ENCODE measurements at regions not wholly inside any gene's neighbourhood (a gene's known extent, or its start where the extent isn't known, plus 50 kb on each side); places are given as distances from the start of the nearest gene placed in this dataset.

DNA sequence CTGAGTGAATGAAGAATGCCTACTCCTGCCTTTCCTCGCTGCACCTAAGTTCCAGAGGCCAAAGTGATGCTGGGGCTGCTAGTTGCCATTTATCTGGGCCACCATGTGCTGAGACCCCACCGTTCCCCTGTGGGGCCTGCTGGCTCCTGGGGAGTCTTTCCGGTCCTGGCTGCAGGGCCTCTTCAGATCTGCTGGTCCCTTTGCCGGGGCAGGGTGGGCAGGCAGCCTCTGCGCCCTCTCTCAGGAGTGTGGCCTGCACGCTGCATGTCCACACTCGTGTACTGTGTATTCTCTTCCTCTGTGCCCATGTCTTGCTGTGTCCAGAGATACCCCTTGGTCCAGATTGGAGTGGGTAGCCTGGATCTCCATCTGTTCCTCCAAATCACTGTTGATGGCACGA lies 151.8 kb upstream of the MED13 start:
- ATAC-seq = no peak
- DNase-seq (ENCODE audit: low spot score) = no peak
- peaks cover 7% of the 10 kb centered on the region for H3K27me3 Mint-ChIP-seq (ENCODE audit: insufficient read depth, low read depth, poor library complexity)
- H3K4me3 ChIP-seq = no peak overlapping the region
- H3K4me1 ChIP-seq (ENCODE audit: insufficient read depth) = no peaks in the 10 kb centered on the region
- H3K27ac Mint-ChIP-seq = no peak overlapping the region
- no peaks in the 10 kb centered on the region for H3K27me3 ChIP-seq (ENCODE audit: insufficient read depth)
- H3K79me2 ChIP-seq (replicated peaks; ENCODE audit: insufficient read depth) = no peaks in the 10 kb centered on the region
- no peak overlapping the region for H3K27ac ChIP-seq (ENCODE audit: low read depth)
- no peaks in the 10 kb centered on the region for H3K9me2 ChIP-seq (ENCODE audit: insufficient read depth)
- no peaks in the 10 kb centered on the region for H4K20me1 ChIP-seq (replicated peaks; ENCODE audit: insufficient read depth)
- no peak overlapping the region for H2AFZ ChIP-seq
- no peaks in the 10 kb centered on the region for H3F3A ChIP-seq (replicated peaks; ENCODE audit: low read depth)
- H3K36me3 ChIP-seq (ENCODE audit: insufficient read depth) = no peaks in the 10 kb centered on the region
- no peaks in the 10 kb centered on the region for H3K36me3 Mint-ChIP-seq (ENCODE audit: low read depth)
- H3K4me2 ChIP-seq = no peak overlapping the region
- TF ChIP-seq, protein P1, sequence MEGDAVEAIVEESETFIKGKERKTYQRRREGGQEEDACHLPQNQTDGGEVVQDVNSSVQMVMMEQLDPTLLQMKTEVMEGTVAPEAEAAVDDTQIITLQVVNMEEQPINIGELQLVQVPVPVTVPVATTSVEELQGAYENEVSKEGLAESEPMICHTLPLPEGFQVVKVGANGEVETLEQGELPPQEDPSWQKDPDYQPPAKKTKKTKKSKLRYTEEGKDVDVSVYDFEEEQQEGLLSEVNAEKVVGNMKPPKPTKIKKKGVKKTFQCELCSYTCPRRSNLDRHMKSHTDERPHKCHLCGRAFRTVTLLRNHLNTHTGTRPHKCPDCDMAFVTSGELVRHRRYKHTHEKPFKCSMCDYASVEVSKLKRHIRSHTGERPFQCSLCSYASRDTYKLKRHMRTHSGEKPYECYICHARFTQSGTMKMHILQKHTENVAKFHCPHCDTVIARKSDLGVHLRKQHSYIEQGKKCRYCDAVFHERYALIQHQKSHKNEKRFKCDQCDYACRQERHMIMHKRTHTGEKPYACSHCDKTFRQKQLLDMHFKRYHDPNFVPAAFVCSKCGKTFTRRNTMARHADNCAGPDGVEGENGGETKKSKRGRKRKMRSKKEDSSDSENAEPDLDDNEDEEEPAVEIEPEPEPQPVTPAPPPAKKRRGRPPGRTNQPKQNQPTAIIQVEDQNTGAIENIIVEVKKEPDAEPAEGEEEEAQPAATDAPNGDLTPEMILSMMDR (conservative IDR thresholded peaks at IDR 0.05; ENCODE audit: low read depth in 2 of 2) = no peak
- TF ChIP-seq NANOG (IDR thresholded peaks at IDR 0.05; ENCODE audit: borderline replicate concordance) = no peak
- TF ChIP-seq, protein P2, sequence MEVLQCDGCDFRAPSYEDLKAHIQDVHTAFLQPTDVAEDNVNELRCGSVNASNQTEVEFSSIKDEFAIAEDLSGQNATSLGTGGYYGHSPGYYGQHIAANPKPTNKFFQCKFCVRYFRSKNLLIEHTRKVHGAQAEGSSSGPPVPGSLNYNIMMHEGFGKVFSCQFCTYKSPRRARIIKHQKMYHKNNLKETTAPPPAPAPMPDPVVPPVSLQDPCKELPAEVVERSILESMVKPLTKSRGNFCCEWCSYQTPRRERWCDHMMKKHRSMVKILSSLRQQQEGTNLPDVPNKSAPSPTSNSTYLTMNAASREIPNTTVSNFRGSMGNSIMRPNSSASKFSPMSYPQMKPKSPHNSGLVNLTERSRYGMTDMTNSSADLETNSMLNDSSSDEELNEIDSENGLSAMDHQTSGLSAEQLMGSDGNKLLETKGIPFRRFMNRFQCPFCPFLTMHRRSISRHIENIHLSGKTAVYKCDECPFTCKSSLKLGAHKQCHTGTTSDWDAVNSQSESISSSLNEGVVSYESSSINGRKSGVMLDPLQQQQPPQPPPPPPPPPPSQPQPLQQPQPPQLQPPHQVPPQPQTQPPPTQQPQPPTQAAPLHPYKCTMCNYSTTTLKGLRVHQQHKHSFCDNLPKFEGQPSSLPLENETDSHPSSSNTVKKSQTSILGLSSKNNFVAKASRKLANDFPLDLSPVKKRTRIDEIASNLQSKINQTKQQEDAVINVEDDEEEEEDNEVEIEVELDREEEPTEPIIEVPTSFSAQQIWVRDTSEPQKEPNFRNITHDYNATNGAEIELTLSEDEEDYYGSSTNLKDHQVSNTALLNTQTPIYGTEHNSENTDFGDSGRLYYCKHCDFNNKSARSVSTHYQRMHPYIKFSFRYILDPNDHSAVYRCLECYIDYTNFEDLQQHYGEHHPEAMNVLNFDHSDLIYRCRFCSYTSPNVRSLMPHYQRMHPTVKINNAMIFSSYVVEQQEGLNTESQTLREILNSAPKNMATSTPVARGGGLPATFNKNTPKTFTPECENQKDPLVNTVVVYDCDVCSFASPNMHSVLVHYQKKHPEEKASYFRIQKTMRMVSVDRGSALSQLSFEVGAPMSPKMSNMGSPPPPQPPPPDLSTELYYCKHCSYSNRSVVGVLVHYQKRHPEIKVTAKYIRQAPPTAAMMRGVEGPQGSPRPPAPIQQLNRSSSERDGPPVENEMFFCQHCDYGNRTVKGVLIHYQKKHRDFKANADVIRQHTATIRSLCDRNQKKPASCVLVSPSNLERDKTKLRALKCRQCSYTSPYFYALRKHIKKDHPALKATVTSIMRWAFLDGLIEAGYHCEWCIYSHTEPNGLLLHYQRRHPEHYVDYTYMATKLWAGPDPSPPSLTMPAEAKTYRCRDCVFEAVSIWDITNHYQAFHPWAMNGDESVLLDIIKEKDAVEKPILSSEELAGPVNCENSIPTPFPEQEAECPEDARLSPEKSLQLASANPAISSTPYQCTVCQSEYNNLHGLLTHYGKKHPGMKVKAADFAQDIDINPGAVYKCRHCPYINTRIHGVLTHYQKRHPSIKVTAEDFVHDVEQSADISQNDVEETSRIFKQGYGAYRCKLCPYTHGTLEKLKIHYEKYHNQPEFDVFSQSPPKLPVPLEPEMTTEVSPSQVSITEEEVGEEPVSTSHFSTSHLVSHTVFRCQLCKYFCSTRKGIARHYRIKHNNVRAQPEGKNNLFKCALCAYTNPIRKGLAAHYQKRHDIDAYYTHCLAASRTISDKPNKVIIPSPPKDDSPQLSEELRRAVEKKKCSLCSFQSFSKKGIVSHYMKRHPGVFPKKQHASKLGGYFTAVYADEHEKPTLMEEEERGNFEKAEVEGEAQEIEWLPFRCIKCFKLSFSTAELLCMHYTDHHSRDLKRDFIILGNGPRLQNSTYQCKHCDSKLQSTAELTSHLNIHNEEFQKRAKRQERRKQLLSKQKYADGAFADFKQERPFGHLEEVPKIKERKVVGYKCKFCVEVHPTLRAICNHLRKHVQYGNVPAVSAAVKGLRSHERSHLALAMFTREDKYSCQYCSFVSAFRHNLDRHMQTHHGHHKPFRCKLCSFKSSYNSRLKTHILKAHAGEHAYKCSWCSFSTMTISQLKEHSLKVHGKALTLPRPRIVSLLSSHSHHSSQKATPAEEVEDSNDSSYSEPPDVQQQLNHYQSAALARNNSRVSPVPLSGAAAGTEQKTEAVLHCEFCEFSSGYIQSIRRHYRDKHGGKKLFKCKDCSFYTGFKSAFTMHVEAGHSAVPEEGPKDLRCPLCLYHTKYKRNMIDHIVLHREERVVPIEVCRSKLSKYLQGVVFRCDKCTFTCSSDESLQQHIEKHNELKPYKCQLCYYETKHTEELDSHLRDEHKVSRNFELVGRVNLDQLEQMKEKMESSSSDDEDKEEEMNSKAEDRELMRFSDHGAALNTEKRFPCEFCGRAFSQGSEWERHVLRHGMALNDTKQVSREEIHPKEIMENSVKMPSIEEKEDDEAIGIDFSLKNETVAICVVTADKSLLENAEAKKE (CRISPR knock-in tag; IDR thresholded peaks at IDR 0.05) = no peak
- TF ChIP-seq, protein P3, sequence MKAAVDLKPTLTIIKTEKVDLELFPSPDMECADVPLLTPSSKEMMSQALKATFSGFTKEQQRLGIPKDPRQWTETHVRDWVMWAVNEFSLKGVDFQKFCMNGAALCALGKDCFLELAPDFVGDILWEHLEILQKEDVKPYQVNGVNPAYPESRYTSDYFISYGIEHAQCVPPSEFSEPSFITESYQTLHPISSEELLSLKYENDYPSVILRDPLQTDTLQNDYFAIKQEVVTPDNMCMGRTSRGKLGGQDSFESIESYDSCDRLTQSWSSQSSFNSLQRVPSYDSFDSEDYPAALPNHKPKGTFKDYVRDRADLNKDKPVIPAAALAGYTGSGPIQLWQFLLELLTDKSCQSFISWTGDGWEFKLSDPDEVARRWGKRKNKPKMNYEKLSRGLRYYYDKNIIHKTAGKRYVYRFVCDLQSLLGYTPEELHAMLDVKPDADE (IDR thresholded peaks at IDR 0.05) = no peak
- TF ChIP-seq POLR2AphosphoS5 (IDR thresholded peaks at IDR 0.05; ENCODE audit: low read depth) = no peak
- TF ChIP-seq CREB1 (CRISPR knock-in tag; IDR thresholded peaks at IDR 0.05; ENCODE audit: low read depth) = no peak
- TF ChIP-seq JUNB (IDR thresholded peaks at IDR 0.05; ENCODE audit: unreplicated experiment) = no peak
- TF ChIP-seq STAT1 (IDR thresholded peaks at IDR 0.05; ENCODE audit: unreplicated experiment) = no peak
- TF ChIP-seq EZH2phosphoT487 (IDR thresholded peaks at IDR 0.05; ENCODE audit: unreplicated experiment) = no peak
- no peak for TF ChIP-seq ZNF331 (CRISPR knock-in tag; IDR thresholded peaks at IDR 0.05; ENCODE audit: low read depth)
- no peak for TF ChIP-seq EZH2 (IDR thresholded peaks at IDR 0.05; ENCODE audit: low read depth, unreplicated experiment)
- TF ChIP-seq, protein P4, sequence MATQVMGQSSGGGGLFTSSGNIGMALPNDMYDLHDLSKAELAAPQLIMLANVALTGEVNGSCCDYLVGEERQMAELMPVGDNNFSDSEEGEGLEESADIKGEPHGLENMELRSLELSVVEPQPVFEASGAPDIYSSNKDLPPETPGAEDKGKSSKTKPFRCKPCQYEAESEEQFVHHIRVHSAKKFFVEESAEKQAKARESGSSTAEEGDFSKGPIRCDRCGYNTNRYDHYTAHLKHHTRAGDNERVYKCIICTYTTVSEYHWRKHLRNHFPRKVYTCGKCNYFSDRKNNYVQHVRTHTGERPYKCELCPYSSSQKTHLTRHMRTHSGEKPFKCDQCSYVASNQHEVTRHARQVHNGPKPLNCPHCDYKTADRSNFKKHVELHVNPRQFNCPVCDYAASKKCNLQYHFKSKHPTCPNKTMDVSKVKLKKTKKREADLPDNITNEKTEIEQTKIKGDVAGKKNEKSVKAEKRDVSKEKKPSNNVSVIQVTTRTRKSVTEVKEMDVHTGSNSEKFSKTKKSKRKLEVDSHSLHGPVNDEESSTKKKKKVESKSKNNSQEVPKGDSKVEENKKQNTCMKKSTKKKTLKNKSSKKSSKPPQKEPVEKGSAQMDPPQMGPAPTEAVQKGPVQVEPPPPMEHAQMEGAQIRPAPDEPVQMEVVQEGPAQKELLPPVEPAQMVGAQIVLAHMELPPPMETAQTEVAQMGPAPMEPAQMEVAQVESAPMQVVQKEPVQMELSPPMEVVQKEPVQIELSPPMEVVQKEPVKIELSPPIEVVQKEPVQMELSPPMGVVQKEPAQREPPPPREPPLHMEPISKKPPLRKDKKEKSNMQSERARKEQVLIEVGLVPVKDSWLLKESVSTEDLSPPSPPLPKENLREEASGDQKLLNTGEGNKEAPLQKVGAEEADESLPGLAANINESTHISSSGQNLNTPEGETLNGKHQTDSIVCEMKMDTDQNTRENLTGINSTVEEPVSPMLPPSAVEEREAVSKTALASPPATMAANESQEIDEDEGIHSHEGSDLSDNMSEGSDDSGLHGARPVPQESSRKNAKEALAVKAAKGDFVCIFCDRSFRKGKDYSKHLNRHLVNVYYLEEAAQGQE (IDR thresholded peaks at IDR 0.05; ENCODE audit: unreplicated experiment) = no peak
- no peak for TF ChIP-seq ZNF114 (CRISPR knock-in tag; IDR thresholded peaks at IDR 0.05)
- no peaks in the 10 kb centered on the region for H3K4me1 Mint-ChIP-seq
- peaks cover 5% of the 10 kb centered on the region; the same call in 1 of the 3 replicates for H3K9me3 Mint-ChIP-seq
- H3K4me3 Mint-ChIP-seq = no peak overlapping the region
